ENCODE measurements at regions not wholly inside any gene's neighbourhood (a gene's known extent, or its start where the extent isn't known, plus 50 kb on each side); places are given as distances from the start of the nearest gene placed in this dataset.
"Not testable (repeated sequence)": the region's sequence is repeated elsewhere in the genome, so short reads cannot be mapped to it uniquely, and the experiment has no call there.

GRCh38 chr4:183012879-183013729, 86.0 kb upstream of the WWC2 start:
- no peak for DNase-seq (ENCODE audit: low read depth)
- TF ChIP-seq CTCF (IDR thresholded peaks at IDR 0.05; ENCODE audit: low read depth, low read length) (no peak), MAX (IDR thresholded peaks at IDR 0.05; ENCODE audit: low read depth, low read length) (no peak), MYC (IDR thresholded peaks at IDR 0.05; ENCODE audit: low read depth, low read length) (no peak), POLR2A (IDR thresholded peaks at IDR 0.05; ENCODE audit: extremely low read depth, insufficient read length) (no peak)
- no peak overlapping the region for H3K4me3 ChIP-seq (ENCODE audit: low read depth, low read length)

- no peak for TF ChIP-seq CTCF (IDR thresholded peaks at IDR 0.05; ENCODE audit: low read depth, low read length)
- TF ChIP-seq MYC (IDR thresholded peaks at IDR 0.05; ENCODE audit: low read depth, low read length), result no peak
- no peak for TF ChIP-seq POLR2A (IDR thresholded peaks at IDR 0.05; ENCODE audit: extremely low read depth, insufficient read length)
- no peak for TF ChIP-seq MAX (IDR thresholded peaks at IDR 0.05; ENCODE audit: low read depth, low read length)
- peak; percentile 4 for DNase-seq (ENCODE audit: low read depth)
- H3K4me3 ChIP-seq (ENCODE audit: low read depth, low read length), result no peak overlapping the region
Observed at GRCh38 chr4:183011213-183011907, 87.7 kb upstream of the WWC2 start.

DNA sequence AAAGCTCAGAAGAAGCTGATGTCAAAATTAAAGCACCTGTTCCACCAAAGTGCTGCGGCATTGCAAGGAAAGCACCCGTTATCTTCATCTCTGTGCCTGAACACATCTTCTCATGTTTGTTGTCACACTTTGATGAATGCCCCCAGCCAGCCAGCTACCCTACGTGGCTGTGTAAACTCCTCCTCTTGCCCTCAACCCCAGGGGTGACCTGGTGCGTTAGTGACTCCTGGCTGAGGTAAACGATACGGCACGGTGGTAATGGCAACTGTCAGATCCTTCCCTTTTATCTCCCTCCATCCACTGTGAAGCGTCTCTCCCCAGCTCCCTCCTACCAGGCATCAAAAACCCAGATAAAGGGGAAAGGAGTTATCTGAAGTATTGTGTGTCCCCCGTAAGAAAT, 90.6 kb upstream of the WWC2 start:
- TF ChIP-seq CTCF (IDR thresholded peaks at IDR 0.05; ENCODE audit: low read depth, low read length), result no peak
- TF ChIP-seq MYC (IDR thresholded peaks at IDR 0.05; ENCODE audit: low read depth, low read length), result no peak
- no peak for TF ChIP-seq POLR2A (IDR thresholded peaks at IDR 0.05; ENCODE audit: extremely low read depth, insufficient read length)
- H3K4me3 ChIP-seq (ENCODE audit: low read depth, low read length), result no peak overlapping the region
- DNase-seq (ENCODE audit: low read depth), result no peak

DNA sequence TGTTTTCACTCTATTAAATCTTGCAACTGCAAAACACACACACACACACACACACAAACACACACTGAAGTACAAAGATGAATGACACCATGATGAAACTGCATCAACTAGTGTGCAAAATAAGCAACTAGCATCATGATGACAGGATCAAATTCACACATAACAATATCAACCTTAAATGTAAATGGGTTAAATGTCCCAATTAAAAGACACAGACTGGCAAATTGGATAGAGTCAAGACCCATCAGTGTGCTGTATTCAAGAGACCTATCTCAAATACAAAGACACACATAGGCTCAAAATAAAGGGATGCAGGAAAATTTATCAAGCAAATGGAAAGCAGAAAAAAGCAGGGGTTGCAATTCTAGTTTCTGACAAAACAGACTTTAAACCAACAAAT, 87.2 kb upstream of the DCTD start:
- H3K4me3 ChIP-seq (ENCODE audit: low read depth, low read length); DNase-seq (ENCODE audit: low read depth): not testable (repeated sequence)

- DNase-seq (ENCODE audit: low read depth), result no peak
- no peak for TF ChIP-seq MAX (IDR thresholded peaks at IDR 0.05; ENCODE audit: low read depth, low read length)
- no peak for TF ChIP-seq MYC (IDR thresholded peaks at IDR 0.05; ENCODE audit: low read depth, low read length)
- no peak for TF ChIP-seq POLR2A (IDR thresholded peaks at IDR 0.05; ENCODE audit: extremely low read depth, insufficient read length)
- TF ChIP-seq CTCF (IDR thresholded peaks at IDR 0.05; ENCODE audit: low read depth, low read length), result no peak
- H3K4me3 ChIP-seq (ENCODE audit: low read depth, low read length), result no peak overlapping the region
Observed at GRCh38 chr4:182994171-182994570, 77.0 kb upstream of the DCTD start.

DNA sequence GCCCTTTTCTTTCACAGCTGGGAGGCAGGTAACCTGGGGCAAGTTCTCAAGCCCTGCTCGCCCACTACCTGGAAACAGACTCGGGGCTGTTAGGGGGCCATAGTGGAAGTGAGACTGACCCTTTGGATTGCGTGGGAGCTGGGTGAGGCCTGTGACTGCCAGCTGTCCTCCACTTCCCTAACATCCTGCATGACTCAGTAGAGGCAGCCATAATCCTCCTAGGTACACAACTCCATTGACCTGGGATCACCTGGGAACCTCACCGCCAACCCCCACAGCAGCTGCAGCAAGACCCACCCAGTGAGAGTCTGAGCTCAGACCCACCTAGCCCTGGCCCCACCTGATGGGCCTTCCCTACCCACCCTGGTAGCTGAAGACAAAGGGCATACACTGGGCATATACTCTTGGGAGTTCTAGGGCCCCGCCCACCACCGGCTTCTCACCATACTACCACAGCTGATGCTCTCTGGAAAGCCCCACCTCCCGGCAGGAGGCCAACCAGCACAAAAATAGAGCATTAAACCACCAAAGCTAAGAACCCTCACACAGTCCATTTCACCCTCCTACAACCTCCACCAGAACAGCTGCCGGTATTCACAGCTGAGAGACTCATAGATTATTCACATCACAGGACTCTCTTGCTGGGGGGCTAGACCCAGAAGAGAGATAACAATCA, 61.1 kb upstream of the DCTD start:
- DNase-seq (ENCODE audit: low read depth), result peak; percentile 25
- TF ChIP-seq CTCF (IDR thresholded peaks at IDR 0.05; ENCODE audit: low read depth, low read length) (no peak), POLR2A (IDR thresholded peaks at IDR 0.05; ENCODE audit: extremely low read depth, insufficient read length) (no peak), MYC (IDR thresholded peaks at IDR 0.05; ENCODE audit: low read depth, low read length) (no peak), MAX (IDR thresholded peaks at IDR 0.05; ENCODE audit: low read depth, low read length) (no peak)
- no peak overlapping the region for H3K4me3 ChIP-seq (ENCODE audit: low read depth, low read length)

Data from NB4 (cell line).